ENCODE measurements at regions not wholly inside any gene's neighbourhood (a gene's known extent, or its start where the extent isn't known, plus 50 kb on each side); places are given as distances from the start of the nearest gene placed in this dataset.
A peak's percentile ranks its signal among the peaks of the same experiment; 100 is the strongest.

DNA sequence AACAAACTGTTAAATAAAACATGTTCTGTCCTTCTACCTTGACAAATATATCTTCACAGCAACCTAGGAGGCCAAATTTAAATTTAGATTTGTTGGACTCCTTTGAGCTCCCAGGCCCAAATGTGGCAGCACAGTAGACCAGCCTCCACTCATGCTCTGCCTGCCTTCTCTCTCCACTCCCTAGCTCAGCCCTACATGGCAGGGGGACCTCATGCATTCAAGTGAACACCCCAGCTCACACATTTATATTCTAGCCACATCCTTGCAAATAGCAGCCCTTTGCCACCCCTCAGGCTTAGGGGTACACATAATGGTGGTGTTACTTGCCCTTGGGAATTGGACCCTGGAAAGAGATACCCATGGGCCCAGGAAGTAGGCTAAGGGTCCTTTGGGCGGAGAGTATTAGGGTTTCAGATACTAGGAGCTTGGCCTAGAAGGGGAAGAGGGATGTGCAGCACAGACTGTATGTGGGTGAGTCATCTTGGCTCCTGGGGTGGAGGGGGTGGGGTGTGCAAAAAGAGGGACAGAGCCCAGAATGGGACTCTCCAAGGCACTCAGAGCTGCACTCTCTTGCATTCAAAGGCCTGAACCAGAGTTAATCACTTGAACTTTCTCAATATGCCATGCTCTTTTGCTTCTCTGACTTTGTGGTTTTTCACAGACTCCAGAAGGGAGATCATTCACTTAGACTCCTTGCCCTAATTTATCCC is 268.4 kb upstream of the ROPN1 start:
- Histone ChIP-seq H3K9me3 (replicated peaks; ENCODE audit: control insufficient read depth, insufficient read depth, low read length) (no peaks in the 10 kb centered on the region), H4K20me1 (replicated peaks; ENCODE audit: control insufficient read depth, extremely low read depth, insufficient read depth, low read length) (no peaks in the 10 kb centered on the region), H2AFZ (ENCODE audit: low read depth, low read length) (no peak overlapping the region), H3K36me3 (ENCODE audit: control insufficient read depth in 2 of 2, extremely low read depth in 1 of 2, insufficient read depth in 2 of 2, low read length in 2 of 2) (no peaks in the 10 kb centered on the region), H3K27ac (ENCODE audit: insufficient read depth, low read depth, low read length) (no peak overlapping the region), H3K9me1 (replicated peaks; ENCODE audit: control insufficient read depth, extremely low read depth, insufficient read depth, low read length) (no peaks in the 10 kb centered on the region), H3K79me2 (ENCODE audit: control insufficient read depth, insufficient read depth, low read length) (no peaks in the 10 kb centered on the region), H3K9ac (replicated peaks; ENCODE audit: extremely low read depth, insufficient read depth, low read length) (no peak overlapping the region), H3K27me3 (ENCODE audit: control insufficient read depth in 2 of 2, insufficient read depth in 2 of 2, low read length in 2 of 2) (no peaks in the 10 kb centered on the region), H3K4me2 (ENCODE audit: insufficient read depth, low read length) (no peak overlapping the region), H3K4me1 (ENCODE audit: control insufficient read depth, extremely low read depth, insufficient read depth, low read length) (peaks cover 2% of the 10 kb centered on the region), H3K4me3 (replicated peaks in 1 of 3; ENCODE audit: insufficient read depth in 1 of 3, low read depth in 1 of 3, low read length in 3 of 3) (no peak overlapping the region)
- no TSS peak for BruUV-seq (replicated peaks)
- intact Hi-C loops (cut with micrococcal nuclease) = no loop called here
- ChIA-PET POLR2A (no interaction called here), CTCF (interaction anchor here (1.2 to 1.8 kb wide), 2 partner anchors 9 to 11 kb away, joined by 6 to 9 read pairs; no protein-coding TSS in a partner anchor)
- dilution Hi-C loops (cut with MboI; ENCODE audit: extremely low pct_ligation_motif_present, low sequenced_read_pairs) = no loop called here
- no peak for DNase-seq (ENCODE audit: low read depth, low spot score)
- TF ChIP-seq FOS (IDR thresholded peaks at IDR 0.05; ENCODE audit: borderline replicate concordance, insufficient read depth, low read length) (peak; percentile 70), MYC (IDR thresholded peaks at IDR 0.05; ENCODE audit: low read depth, low read length) (no peak), EZH2 (IDR thresholded peaks at IDR 0.05; ENCODE audit: borderline replicate concordance, low read depth, low read length, severe bottlenecking) (no peak), JUN (IDR thresholded peaks at IDR 0.05; ENCODE audit: borderline replicate concordance, insufficient read depth, insufficient read length, low read depth) (no peak)
- TF ChIP-seq, protein P1, sequence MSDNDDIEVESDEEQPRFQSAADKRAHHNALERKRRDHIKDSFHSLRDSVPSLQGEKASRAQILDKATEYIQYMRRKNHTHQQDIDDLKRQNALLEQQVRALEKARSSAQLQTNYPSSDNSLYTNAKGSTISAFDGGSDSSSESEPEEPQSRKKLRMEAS (IDR thresholded peaks at IDR 0.05; ENCODE audit: insufficient read depth, insufficient read length) = no peak
- no peak for FAIRE-seq

DNA sequence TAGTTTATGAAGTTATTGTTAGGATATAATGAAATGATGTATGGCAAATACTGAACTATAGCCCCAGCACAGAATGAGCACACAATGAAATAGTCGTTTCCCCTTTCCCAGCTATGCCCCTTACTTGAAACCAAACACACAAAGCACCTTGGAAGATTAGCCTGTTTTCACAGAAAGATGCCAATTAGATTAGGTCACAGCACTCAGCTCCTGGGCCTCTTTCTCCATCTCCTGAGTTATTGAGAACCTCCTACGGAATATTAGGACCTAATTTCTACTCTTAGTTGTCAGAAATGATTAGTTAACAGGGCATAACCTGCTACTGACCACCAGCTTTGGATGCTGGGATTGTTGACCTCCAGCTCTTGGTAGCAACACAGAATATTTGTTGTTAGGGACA is 269.4 kb upstream of the ROPN1 start:
- TF ChIP-seq EZH2 (IDR thresholded peaks at IDR 0.05; ENCODE audit: borderline replicate concordance, low read depth, low read length, severe bottlenecking) (no peak), MYC (IDR thresholded peaks at IDR 0.05; ENCODE audit: low read depth, low read length) (no peak), FOS (IDR thresholded peaks at IDR 0.05; ENCODE audit: borderline replicate concordance, insufficient read depth, low read length) (no peak), GATA2 (IDR thresholded peaks at IDR 0.05; ENCODE audit: insufficient read depth, insufficient read length, low read depth, low read length) (no peak), JUN (IDR thresholded peaks at IDR 0.05; ENCODE audit: borderline replicate concordance, insufficient read depth, insufficient read length, low read depth) (no peak), POLR2A (IDR thresholded peaks at IDR 0.05; ENCODE audit: low read depth, low read length) (no peak), POLR2AphosphoS5 (IDR thresholded peaks at IDR 0.05; ENCODE audit: insufficient read depth, low read depth, low read length) (no peak)
- TF ChIP-seq, protein P1 (IDR thresholded peaks at IDR 0.05; ENCODE audit: insufficient read depth, insufficient read length) = no peak
- TF ChIP-seq, protein P2, sequence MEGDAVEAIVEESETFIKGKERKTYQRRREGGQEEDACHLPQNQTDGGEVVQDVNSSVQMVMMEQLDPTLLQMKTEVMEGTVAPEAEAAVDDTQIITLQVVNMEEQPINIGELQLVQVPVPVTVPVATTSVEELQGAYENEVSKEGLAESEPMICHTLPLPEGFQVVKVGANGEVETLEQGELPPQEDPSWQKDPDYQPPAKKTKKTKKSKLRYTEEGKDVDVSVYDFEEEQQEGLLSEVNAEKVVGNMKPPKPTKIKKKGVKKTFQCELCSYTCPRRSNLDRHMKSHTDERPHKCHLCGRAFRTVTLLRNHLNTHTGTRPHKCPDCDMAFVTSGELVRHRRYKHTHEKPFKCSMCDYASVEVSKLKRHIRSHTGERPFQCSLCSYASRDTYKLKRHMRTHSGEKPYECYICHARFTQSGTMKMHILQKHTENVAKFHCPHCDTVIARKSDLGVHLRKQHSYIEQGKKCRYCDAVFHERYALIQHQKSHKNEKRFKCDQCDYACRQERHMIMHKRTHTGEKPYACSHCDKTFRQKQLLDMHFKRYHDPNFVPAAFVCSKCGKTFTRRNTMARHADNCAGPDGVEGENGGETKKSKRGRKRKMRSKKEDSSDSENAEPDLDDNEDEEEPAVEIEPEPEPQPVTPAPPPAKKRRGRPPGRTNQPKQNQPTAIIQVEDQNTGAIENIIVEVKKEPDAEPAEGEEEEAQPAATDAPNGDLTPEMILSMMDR (IDR thresholded peaks at IDR 0.05; ENCODE audit: extremely low read depth in 1 of 2, insufficient read depth in 1 of 2, low read depth in 1 of 2, low read length in 2 of 2) = no peak
- DNase-seq (ENCODE audit: low read depth, low spot score) (no peak), FAIRE-seq (no peak)
- Histone ChIP-seq H3K4me3 (replicated peaks in 1 of 3; ENCODE audit: insufficient read depth in 1 of 3, low read depth in 1 of 3, low read length in 3 of 3) (no peak overlapping the region), H3K4me1 (ENCODE audit: control insufficient read depth, extremely low read depth, insufficient read depth, low read length) (peaks cover 5% of the 10 kb centered on the region), H3K9me1 (replicated peaks; ENCODE audit: control insufficient read depth, extremely low read depth, insufficient read depth, low read length) (no peaks in the 10 kb centered on the region), H3K27me3 (ENCODE audit: control insufficient read depth in 2 of 2, insufficient read depth in 2 of 2, low read length in 2 of 2) (no peaks in the 10 kb centered on the region), H3K36me3 (ENCODE audit: control insufficient read depth in 2 of 2, extremely low read depth in 1 of 2, insufficient read depth in 2 of 2, low read length in 2 of 2) (no peaks in the 10 kb centered on the region), H3K4me2 (ENCODE audit: insufficient read depth, low read length) (no peak overlapping the region), H2AFZ (ENCODE audit: low read depth, low read length) (no peak overlapping the region), H4K20me1 (replicated peaks; ENCODE audit: control insufficient read depth, extremely low read depth, insufficient read depth, low read length) (no peaks in the 10 kb centered on the region), H3K9me3 (replicated peaks; ENCODE audit: control insufficient read depth, insufficient read depth, low read length) (no peaks in the 10 kb centered on the region), H3K27ac (ENCODE audit: insufficient read depth, low read depth, low read length) (no peak overlapping the region), H3K9ac (replicated peaks; ENCODE audit: extremely low read depth, insufficient read depth, low read length) (no peak overlapping the region), H3K79me2 (ENCODE audit: control insufficient read depth, insufficient read depth, low read length) (no peaks in the 10 kb centered on the region)
- CTCF ChIA-PET = interaction anchor here (1.2 to 1.8 kb wide), 3 partner anchors 8 to 14 kb away, joined by 3 to 9 read pairs (median 6); no protein-coding TSS in a partner anchor
- intact Hi-C loops (cut with micrococcal nuclease) (no loop called here), dilution Hi-C loops (cut with MboI; ENCODE audit: extremely low pct_ligation_motif_present, low sequenced_read_pairs) (no loop called here)
- POLR2A ChIA-PET = no interaction called here
- no TSS peak for BruUV-seq (replicated peaks)
